Adrenal gland (tissue), 9 donors: ENCODE measurements at regions not wholly inside any gene's neighbourhood (a gene's known extent, or its start where the extent isn't known, plus 50 kb on each side); places are given as distances from the start of the nearest gene placed in this dataset.

ENCODE experiments used
- DNase-seq, 7 donors: peaks; one replicate each; pipeline ENCODE4 v3.0.0-alpha.2; 2019 to 2020
- H3K27ac ChIP-seq, 5 donors: fragments of 200-600 bp; sonication (generic) in 4 of 5; 1 replicate in 3 of 5; 2 replicates in 2 of 5; pipeline versions ENCODE4 v1.5.1 to v1.8.0; 2016 to 2020; ENCODE audit warnings: mild to moderate bottlenecking in 1 of 5
- H3K27me3 ChIP-seq: fragments of 200-600 bp; 2 replicates; pipeline ENCODE4 v1.8.0; 2021
- H3K36me3 ChIP-seq, 2 donors: fragments of 200-600 bp; replicated peaks in 1 of 2; 1 replicate in 1 of 2; 2 replicates in 1 of 2; pipeline versions ENCODE4 v1.5.1 to v1.8.0; 2018 to 2022
- H3K4me1 ChIP-seq, 2 donors: fragments of 200-600 bp; replicated peaks in 1 of 2; 1 replicate in 1 of 2; 2 replicates in 1 of 2; pipeline versions ENCODE4 v1.5.1 to v1.8.0; 2018 to 2021
- H3K4me3 ChIP-seq, 4 donors: fragments of 200-600 bp; sonication (generic) in 3 of 4; one replicate each; pipeline ENCODE4 v1.5.1; 2016 to 2018
- H3K9me3 ChIP-seq, 3 donors: fragments of 200-600 bp; sonication (generic) in 1 of 3; replicated peaks in 1 of 3; 1 replicate in 2 of 3; 2 replicates in 1 of 3; pipeline versions ENCODE4 v1.5.1 to v1.8.0; 2016 to 2021
- CTCF ChIP-seq, 6 experiments: fragments of 450-650 bp in 4 of 6; fragments of 200-600 bp in 2 of 6; sonication (generic) in 1 of 6; IDR thresholded peaks; 1 replicate in 5 of 6; 2 replicates in 1 of 6; pipeline versions ENCODE4 v1.5.1 to v1.8.0; 2016 to 2021; ENCODE audit warnings: antibody characterized with exemption in 6 of 6, mild to moderate bottlenecking in 2 of 6, moderate library complexity in 1 of 6
- POLR2A ChIP-seq, 2 donors: fragments of 450-650 bp; IDR thresholded peaks; one replicate each; pipeline ENCODE4 v1.6.1; 2017; ENCODE audit warnings: antibody characterized with exemption in 2 of 2, mild to moderate bottlenecking in 2 of 2, moderate library complexity in 1 of 2
- WGBS, 4 donors: extraction: QIAGEN DNeasy Blood & Tissue Kit in 2 of 4; methylation state at CpG; one replicate each; pipeline versions ENCODE4 v1.1.5 to v1.1.7; 2013 to 2017; 5-methylcytosine and 5-hydroxymethylcytosine counted together
- intact Hi-C, 2 donors: fragments of 100-400 bp; cut with DNase I; formaldehyde crosslinking; loops; one replicate each; pipeline versions ENCODE4 v1.14.1 to v1.15.0; 2022 to 2023
- donor health status: healthy with polysubstance abuse.
- donor health status: Bipolar disorder and iron deficiency.
- donor health status: DM: yes; HTN: yes; CAD: no.
- donor health status: DM: no; HTN: no; CAD: no.
- donor health status: DM: no; HTN: no; CAD: no.

GRCh38 chr22:22035203-22035602, 52.6 kb upstream of the TOP3B start:
- intact Hi-C loops = no loop called here
- Histone ChIP-seq H3K9me3 (no peaks in the 10 kb centered on the region), H3K4me1 (no peaks in the 10 kb centered on the region), H3K27me3 (no peaks in the 10 kb centered on the region), H3K4me3 (no peak overlapping the region), H3K36me3 (no peaks in the 10 kb centered on the region), H3K27ac (no peak overlapping the region)
- no peak for DNase-seq
- no peak for TF ChIP-seq POLR2A (IDR thresholded peaks at IDR 0.05)
- TF ChIP-seq CTCF (IDR thresholded peaks at IDR 0.05) = no peak

GRCh38 chr22:22034469-22035132, 52.0 kb upstream of the TOP3B start:
- Histone ChIP-seq H3K36me3 (no peaks in the 10 kb centered on the region), H3K4me1 (no peaks in the 10 kb centered on the region), H3K27me3 (no peaks in the 10 kb centered on the region), H3K4me3 (no peak overlapping the region), H3K9me3 (no peaks in the 10 kb centered on the region), H3K27ac (no peak overlapping the region)
- intact Hi-C loops = no loop called here
- 73 to 84% (median 79%) methylated on average over 2 to 3 of the region's 3 CpGs for WGBS, 4 donors
- DNase-seq = no peak
- TF ChIP-seq POLR2A (IDR thresholded peaks at IDR 0.05) (no peak), CTCF (IDR thresholded peaks at IDR 0.05) (no peak)

GRCh38 chr22:22033803-22034468, 51.3 kb upstream of the TOP3B start:
- Histone ChIP-seq H3K36me3 (no peaks in the 10 kb centered on the region), H3K4me3 (no peak overlapping the region), H3K27me3 (no peaks in the 10 kb centered on the region), H3K27ac (no peak overlapping the region), H3K9me3 (no peaks in the 10 kb centered on the region), H3K4me1 (no peaks in the 10 kb centered on the region)
- intact Hi-C loops = no loop called here
- WGBS, 4 donors = 73 to 89% (median 79%) methylated on average over 5 of the region's 5 CpGs
- no peak for TF ChIP-seq POLR2A (IDR thresholded peaks at IDR 0.05)
- no peak for TF ChIP-seq CTCF (IDR thresholded peaks at IDR 0.05)
- no peak for DNase-seq

GRCh38 chr22:22032906-22033802, 50.6 kb upstream of the TOP3B start:
- H3K4me1 ChIP-seq = no peaks in the 10 kb centered on the region
- TF ChIP-seq POLR2A (IDR thresholded peaks at IDR 0.05) (no peak), CTCF (IDR thresholded peaks at IDR 0.05) (no peak)
- WGBS, 4 donors = 74 to 87% (median 82%) methylated on average over 7 of the region's 7 CpGs
- no peaks in the 10 kb centered on the region for H3K27me3 ChIP-seq
- H3K36me3 ChIP-seq = no peaks in the 10 kb centered on the region
- H3K9me3 ChIP-seq = no peaks in the 10 kb centered on the region
- no peak overlapping the region for H3K4me3 ChIP-seq
- H3K27ac ChIP-seq = no peak overlapping the region
- intact Hi-C loops = no loop called here
- DNase-seq = no peak
